ENCODE measurements at regions not wholly inside any gene's neighbourhood (a gene's known extent, or its start where the extent isn't known, plus 50 kb on each side); places are given as distances from the start of the nearest gene placed in this dataset.

DNA sequence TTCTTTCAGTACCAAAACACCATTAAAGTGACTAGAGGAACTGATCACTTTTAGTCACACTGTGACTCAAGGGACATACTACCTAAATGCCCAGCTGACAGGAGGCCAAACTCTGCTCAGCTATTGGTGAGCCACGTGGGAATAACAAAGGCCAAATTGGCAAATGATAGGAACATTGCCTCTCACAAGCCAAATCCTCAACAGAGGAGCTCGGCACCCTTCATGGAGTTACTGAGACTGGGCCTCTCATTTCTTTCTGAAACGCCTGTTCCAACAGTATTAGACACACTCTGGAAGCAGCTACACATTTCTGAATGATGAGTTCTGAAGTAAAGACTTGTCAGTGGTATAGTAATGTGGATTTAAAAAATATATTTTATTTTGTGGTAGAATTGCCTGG lies 166.0 kb upstream of the COL8A1 start:
- no peak overlapping the region for H3K27ac ChIP-seq (ENCODE audit: low read length)
- intact Hi-C loops (cut with micrococcal nuclease) = no loop called here
- H3K27me3 Mint-ChIP-seq (ENCODE audit: low read depth in 2 of 2) = no peaks in the 10 kb centered on the region
- H3K4me1 ChIP-seq (ENCODE audit: control insufficient read depth, insufficient read depth, low read length) = no peaks in the 10 kb centered on the region
- no peaks in the 10 kb centered on the region for H3K9me3 ChIP-seq (ENCODE audit: control insufficient read depth, insufficient read depth, low read length)
- H3K4me3 ChIP-seq (ENCODE audit: low read length) = no peak overlapping the region
- H3K27me3 ChIP-seq (ENCODE audit: control insufficient read depth, insufficient read depth, low read length) = no peaks in the 10 kb centered on the region
- H3K9me3 Mint-ChIP-seq = peaks cover 6 to 9% of the 10 kb centered on the region in 2 donors
- H3K36me3 ChIP-seq (ENCODE audit: control insufficient read depth, insufficient read depth, low read length) = no peaks in the 10 kb centered on the region
- H3K27ac Mint-ChIP-seq = no peak overlapping the region
- H3K36me3 Mint-ChIP-seq = no peaks in the 10 kb centered on the region
- no peaks in the 10 kb centered on the region for H3K4me1 Mint-ChIP-seq
- TF ChIP-seq, protein P1, sequence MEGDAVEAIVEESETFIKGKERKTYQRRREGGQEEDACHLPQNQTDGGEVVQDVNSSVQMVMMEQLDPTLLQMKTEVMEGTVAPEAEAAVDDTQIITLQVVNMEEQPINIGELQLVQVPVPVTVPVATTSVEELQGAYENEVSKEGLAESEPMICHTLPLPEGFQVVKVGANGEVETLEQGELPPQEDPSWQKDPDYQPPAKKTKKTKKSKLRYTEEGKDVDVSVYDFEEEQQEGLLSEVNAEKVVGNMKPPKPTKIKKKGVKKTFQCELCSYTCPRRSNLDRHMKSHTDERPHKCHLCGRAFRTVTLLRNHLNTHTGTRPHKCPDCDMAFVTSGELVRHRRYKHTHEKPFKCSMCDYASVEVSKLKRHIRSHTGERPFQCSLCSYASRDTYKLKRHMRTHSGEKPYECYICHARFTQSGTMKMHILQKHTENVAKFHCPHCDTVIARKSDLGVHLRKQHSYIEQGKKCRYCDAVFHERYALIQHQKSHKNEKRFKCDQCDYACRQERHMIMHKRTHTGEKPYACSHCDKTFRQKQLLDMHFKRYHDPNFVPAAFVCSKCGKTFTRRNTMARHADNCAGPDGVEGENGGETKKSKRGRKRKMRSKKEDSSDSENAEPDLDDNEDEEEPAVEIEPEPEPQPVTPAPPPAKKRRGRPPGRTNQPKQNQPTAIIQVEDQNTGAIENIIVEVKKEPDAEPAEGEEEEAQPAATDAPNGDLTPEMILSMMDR (IDR thresholded peaks at IDR 0.05) = no peak
- ATAC-seq (no peak), DNase-seq (no peak)
- 82% methylated on average over 3 of the region's 3 CpGs for WGBS (ENCODE audit: insufficient coverage)
- no peak overlapping the region for H3K4me3 Mint-ChIP-seq

DNA sequence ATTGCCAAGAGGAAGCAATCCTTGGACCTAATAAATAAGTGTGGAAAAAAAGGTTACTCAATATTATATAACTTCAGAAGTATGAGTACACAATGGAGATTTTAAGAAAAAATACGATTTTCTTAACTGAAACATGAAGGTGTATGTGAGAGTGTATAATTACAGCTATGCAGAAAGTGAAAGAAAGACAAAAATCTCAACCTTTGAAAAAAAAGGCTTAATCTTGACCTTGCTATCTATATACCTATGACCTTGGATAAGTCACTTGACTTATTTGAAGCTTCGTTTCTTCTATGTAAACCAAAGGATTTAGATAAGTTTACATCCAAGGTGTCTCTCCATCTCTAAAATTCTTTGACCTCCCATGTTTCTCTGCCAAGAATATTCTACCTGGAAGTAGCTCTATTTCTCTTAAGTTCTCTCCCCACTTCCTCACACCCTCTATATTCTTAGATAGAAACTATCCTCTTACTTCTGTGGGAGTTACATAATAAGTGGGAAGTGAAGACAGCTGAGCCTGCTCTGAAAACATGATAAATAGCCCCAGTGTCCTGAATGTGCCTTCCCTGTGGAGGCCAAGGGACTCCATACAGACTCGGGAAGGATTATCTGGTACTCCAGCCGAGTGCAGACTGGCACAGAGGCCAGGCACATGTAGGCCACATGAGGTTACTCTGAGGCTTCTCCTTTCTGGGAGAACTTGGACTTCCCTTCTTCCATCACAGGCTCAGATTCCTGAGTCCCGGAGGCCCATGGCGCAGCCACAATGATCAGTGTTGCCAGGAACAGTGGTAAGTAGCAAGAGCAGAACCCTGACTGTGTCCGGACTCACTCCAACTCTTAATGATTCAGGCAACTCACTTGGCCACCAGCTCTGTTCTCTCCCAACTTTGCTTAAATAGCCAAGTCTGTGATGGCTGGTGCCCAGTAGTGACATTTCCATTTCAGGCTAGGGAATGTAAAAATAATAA lies 166.8 kb upstream of the COL8A1 start:
- Mint-ChIP-seq H3K9me3 (peaks cover 6 to 9% of the 10 kb centered on the region in 2 donors), H3K27me3 (ENCODE audit: low read depth in 2 of 2) (no peaks in the 10 kb centered on the region), H3K36me3 (no peaks in the 10 kb centered on the region), H3K4me1 (no peaks in the 10 kb centered on the region), H3K27ac (no peak overlapping the region), H3K4me3 (no peak overlapping the region)
- no peaks in the 10 kb centered on the region for H3K27me3 ChIP-seq (ENCODE audit: control insufficient read depth, insufficient read depth, low read length)
- ATAC-seq = no peak
- TF ChIP-seq, protein P1 (IDR thresholded peaks at IDR 0.05) = no peak
- no peaks in the 10 kb centered on the region for H3K4me1 ChIP-seq (ENCODE audit: control insufficient read depth, insufficient read depth, low read length)
- no peak for DNase-seq
- H3K4me3 ChIP-seq (ENCODE audit: low read length) = no peak overlapping the region
- H3K9me3 ChIP-seq (ENCODE audit: control insufficient read depth, insufficient read depth, low read length) = no peaks in the 10 kb centered on the region
- H3K27ac ChIP-seq (ENCODE audit: low read length) = no peak overlapping the region
- no peaks in the 10 kb centered on the region for H3K36me3 ChIP-seq (ENCODE audit: control insufficient read depth, insufficient read depth, low read length)
- intact Hi-C loops (cut with micrococcal nuclease) = no loop called here
- WGBS (ENCODE audit: insufficient coverage) = 85% methylated on average over 6 of the region's 7 CpGs

- Histone ChIP-seq H3K27me3 (ENCODE audit: control insufficient read depth, insufficient read depth, low read length) (no peaks in the 10 kb centered on the region), H3K4me3 (ENCODE audit: low read length) (no peak overlapping the region), H3K36me3 (ENCODE audit: control insufficient read depth, insufficient read depth, low read length) (no peaks in the 10 kb centered on the region), H3K9me3 (ENCODE audit: control insufficient read depth, insufficient read depth, low read length) (no peaks in the 10 kb centered on the region), H3K4me1 (ENCODE audit: control insufficient read depth, insufficient read depth, low read length) (no peaks in the 10 kb centered on the region), H3K27ac (ENCODE audit: low read length) (no peak overlapping the region)
- Mint-ChIP-seq H3K9me3 (peaks cover 4 to 9% of the 10 kb centered on the region in 2 donors), H3K4me1 (no peaks in the 10 kb centered on the region), H3K4me3 (no peak overlapping the region), H3K27ac (no peak overlapping the region), H3K36me3 (no peaks in the 10 kb centered on the region), H3K27me3 (ENCODE audit: low read depth in 2 of 2) (no peaks in the 10 kb centered on the region)
- TF ChIP-seq, protein P1 (IDR thresholded peaks at IDR 0.05) = no peak
- DNase-seq = no peak
- intact Hi-C loops (cut with micrococcal nuclease) = no loop called here
- ATAC-seq = no peak
Measured at GRCh38 chr3:99470841-99471240, 167.6 kb upstream of the COL8A1 start.

Measured in natural killer cell (primary cell).